HCT116 (cell line): ENCODE measurements at regions not wholly inside any gene's neighbourhood (a gene's known extent, or its start where the extent isn't known, plus 50 kb on each side); places are given as distances from the start of the nearest gene placed in this dataset.

Experiments
- ATAC-seq: fragments of 200-7000 bp; cut with Tn5 transposase; 2 replicates; pipeline ENCODE4 v1.9.1; 2020; ENCODE audit warnings: mild to moderate bottlenecking, moderate library complexity
- BruUV-seq: library from RNA; stranded (reverse); fragments of 400-500 nt; replicated peaks from 2 replicates; lab custom pipeline; 2021; lab: Mats Ljungman, UMichigan
- CTCF ChIA-PET: fragments of 300-600 bp; sonication (Branson Sonifier 250); formaldehyde crosslinking; loops from one replicate; lab custom pipeline; 2021; ENCODE audit warnings: antibody characterized with exemption; lab: Charles Lee
- POLR2A ChIA-PET: fragments of 300-600, 350-600 bp; sonication (Branson Sonifier 250); formaldehyde crosslinking; loops from one replicate; lab custom pipeline; 2021; ENCODE audit warnings: antibody characterized with exemption; lab: Charles Lee
- RAD21 ChIA-PET, 2 experiments: fragments of 300-600 bp; sonication (Branson Sonifier 250); formaldehyde crosslinking; loops; one replicate each; lab custom pipeline; 2023; ENCODE audit warnings: low total read pairs in 2 of 2; ENCODE audit not compliant: uncharacterized antibody in 2 of 2, unreplicated experiment in 2 of 2, low non-redundant PET in 1 of 2; lab: Charles Lee
- DNase-seq: peaks from one replicate; pipeline ENCODE4 v3.0.0-alpha.2; 2010; ENCODE audit warnings: low read depth, low spot score
- H2AFZ ChIP-seq: fragments of 200-600 bp; shearing (Covaris generic), sonication (generic); 2 replicates; pipeline ENCODE4 v1.6.1; 2017; ENCODE audit warnings: low read depth, mixed run types, mixed read lengths, antibody characterized with exemption, low read length; ENCODE audit not compliant: poor library complexity, severe bottlenecking
- H3K27ac ChIP-seq: 2 replicates; pipeline ENCODE4 v1.5.1; 2012; ENCODE audit warnings: low read depth, low read length
- H3K27me3 ChIP-seq: fragments of 200-600 bp; sonication (generic); 2 replicates; pipeline ENCODE4 v1.6.1; 2016; ENCODE audit warnings: mixed run types, low read length, mixed read lengths; ENCODE audit not compliant: insufficient read depth
- H3K36me3 ChIP-seq, 2 experiments: fragments of 200-500 bp in 1 of 2; fragments of 200-600 bp in 1 of 2; sonication (Bioruptor generic) in 1 of 2; sonication (generic) in 1 of 2; 2 replicates each; pipeline versions ENCODE4 v1.5.1 to v1.6.1; 2014 to 2016; ENCODE audit warnings: low read length in 2 of 2, inconsistent platforms in 1 of 2, mixed read lengths in 1 of 2, mixed run types in 1 of 2; ENCODE audit not compliant: insufficient read depth in 2 of 2, control insufficient read depth in 1 of 2
- H3K4me1 ChIP-seq, 2 experiments: fragments of 200-600 bp in 1 of 2; sonication (generic) in 1 of 2; 2 replicates each; pipeline versions ENCODE4 v1.5.1 to v1.6.1; 2012 to 2017; ENCODE audit warnings: low read length in 2 of 2, inconsistent platforms in 1 of 2, mild to moderate bottlenecking in 1 of 2, mixed read lengths in 1 of 2, mixed run types in 1 of 2, moderate library complexity in 1 of 2; ENCODE audit not compliant: insufficient read depth in 2 of 2, control insufficient read depth in 1 of 2
- H3K4me2 ChIP-seq: fragments of 200-600 bp; sonication (generic); 2 replicates; pipeline ENCODE4 v1.6.1; 2017; ENCODE audit warnings: mixed run types, low read length, mixed read lengths
- H3K4me3 ChIP-seq, 2 experiments: fragments of 200-600 bp in 1 of 2; sonication (generic) in 1 of 2; replicated peaks in 1 of 2; 2 replicates each; pipeline ENCODE4 v1.5.1; 2011 to 2016; ENCODE audit warnings: low read length in 2 of 2, control low read depth in 1 of 2, low read depth in 1 of 2, mild to moderate bottlenecking in 1 of 2, mixed read lengths in 1 of 2, mixed run types in 1 of 2
- H3K79me2 ChIP-seq: fragments of 200-600 bp; sonication (generic); 2 replicates; pipeline ENCODE4 v1.6.1; 2017; ENCODE audit warnings: mild to moderate bottlenecking, mixed run types, low read length, moderate library complexity, mixed read lengths; ENCODE audit not compliant: insufficient read depth
- H3K9ac ChIP-seq: fragments of 200-600 bp; sonication (generic); 2 replicates; pipeline ENCODE4 v1.6.1; 2016; ENCODE audit warnings: low read length, mixed read lengths
- H3K9me2 ChIP-seq: fragments of 200-600 bp; sonication (generic), shearing (Covaris generic); 2 replicates; pipeline ENCODE4 v1.6.1; 2017; ENCODE audit warnings: mixed run types, mild to moderate bottlenecking, moderate library complexity; ENCODE audit not compliant: insufficient read depth
- H3K9me3 ChIP-seq, 2 experiments: fragments of 200-500 bp in 1 of 2; fragments of 200-600 bp in 1 of 2; sonication (Bioruptor generic) in 1 of 2; sonication (generic) in 1 of 2; 2 replicates each; pipeline ENCODE4 v1.6.1; 2014 to 2017; ENCODE audit warnings: low read length in 2 of 2, mixed read lengths in 2 of 2, inconsistent platforms in 1 of 2, low read depth in 1 of 2, mild to moderate bottlenecking in 1 of 2, mixed run types in 1 of 2, moderate library complexity in 1 of 2; ENCODE audit not compliant: control insufficient read depth in 1 of 2, insufficient read depth in 1 of 2
- H4K20me1 ChIP-seq: fragments of 200-600 bp; sonication (generic), shearing (Covaris generic); 2 replicates; pipeline ENCODE4 v1.6.1; 2017; ENCODE audit warnings: mixed run types, mild to moderate bottlenecking, moderate library complexity; ENCODE audit not compliant: insufficient read depth
- CBX3 ChIP-seq: IDR thresholded peaks from 2 replicates; pipeline ENCODE4 v1.6.1; 2012; ENCODE audit warnings: low read depth
- CTCF ChIP-seq, 3 experiments: fragments of 200-600 bp in 1 of 3; sonication (generic) in 1 of 3; IDR thresholded peaks in 2 of 3; conservative IDR thresholded peaks in 1 of 3; 2 replicates each; pipeline ENCODE4 v1.5.1; 2012 to 2017; ENCODE audit warnings: low read depth in 2 of 3, low read length in 2 of 3, antibody characterized with exemption in 1 of 3, borderline replicate concordance in 1 of 3, control low read depth in 1 of 3, mild to moderate bottlenecking in 1 of 3, mixed read lengths in 1 of 3, mixed run types in 1 of 3, moderate library complexity in 1 of 3; ENCODE audit not compliant: insufficient read depth in 1 of 3
- EGR1 ChIP-seq: IDR thresholded peaks from 2 replicates; pipeline ENCODE4 v1.6.1; 2012; ENCODE audit warnings: low read depth
- ELF1 ChIP-seq: IDR thresholded peaks from 2 replicates; pipeline ENCODE4 v1.6.1; 2012; ENCODE audit warnings: low read depth, borderline replicate concordance
- EZH2phosphoT487 ChIP-seq: fragments of 200-600 bp; IDR thresholded peaks from 2 replicates; pipeline ENCODE4 v1.6.1; 2018; ENCODE audit warnings: antibody characterized with exemption, borderline replicate concordance
- FOSL1 ChIP-seq: IDR thresholded peaks from 2 replicates; pipeline ENCODE4 v1.6.1; 2012; ENCODE audit warnings: low read depth
- JUND ChIP-seq: IDR thresholded peaks from 2 replicates; pipeline ENCODE4 v1.6.1; 2012
- MAX ChIP-seq: IDR thresholded peaks from 2 replicates; pipeline ENCODE4 v1.6.1; 2012
- POLR2AphosphoS5 ChIP-seq: IDR thresholded peaks from 2 replicates; pipeline ENCODE4 v1.6.1; 2011; ENCODE audit warnings: mild to moderate bottlenecking, low read depth, low read length, moderate library complexity
- RAD21 ChIP-seq: IDR thresholded peaks from 2 replicates; pipeline ENCODE4 v1.6.1; 2012; ENCODE audit warnings: low read depth, mild to moderate bottlenecking
- SIN3A ChIP-seq: IDR thresholded peaks from 2 replicates; pipeline ENCODE4 v1.6.1; 2012; ENCODE audit warnings: low read depth
- SP1 ChIP-seq: IDR thresholded peaks from 2 replicates; pipeline ENCODE4 v1.6.1; 2012; ENCODE audit warnings: low read depth
- YY1 ChIP-seq: IDR thresholded peaks from 2 replicates; pipeline ENCODE4 v1.6.1; 2011; ENCODE audit warnings: low read length, low read depth, moderate library complexity, mild to moderate bottlenecking; ENCODE audit not compliant: insufficient replicate concordance; ENCODE audit errors: extremely low read depth
- ZBTB33 ChIP-seq: IDR thresholded peaks from 2 replicates; pipeline ENCODE4 v1.6.1; 2011; ENCODE audit warnings: mild to moderate bottlenecking, low read length, moderate library complexity; ENCODE audit not compliant: insufficient replicate concordance; ENCODE audit errors: extremely low read depth
- ZFX ChIP-seq: fragments of 450-650 bp; IDR thresholded peaks from 2 replicates; pipeline ENCODE4 v1.6.1; 2017
- ZNF274 ChIP-seq: fragments of 200-500 bp; sonication (Bioruptor generic); IDR thresholded peaks from 2 replicates; pipeline ENCODE4 v1.6.1; 2014; ENCODE audit warnings: mild to moderate bottlenecking, low read depth, low read length, inconsistent platforms
- intact Hi-C: fragments of 100-400 bp; cut with micrococcal nuclease; formaldehyde crosslinking; loops from 2 replicates; pipeline ENCODE4 v1.10.0; 2022
- TF ChIP-seq, protein P1 (sequence below): IDR thresholded peaks from 2 replicates; pipeline ENCODE4 v1.6.1; 2012; ENCODE audit warnings: low read depth

DNA sequence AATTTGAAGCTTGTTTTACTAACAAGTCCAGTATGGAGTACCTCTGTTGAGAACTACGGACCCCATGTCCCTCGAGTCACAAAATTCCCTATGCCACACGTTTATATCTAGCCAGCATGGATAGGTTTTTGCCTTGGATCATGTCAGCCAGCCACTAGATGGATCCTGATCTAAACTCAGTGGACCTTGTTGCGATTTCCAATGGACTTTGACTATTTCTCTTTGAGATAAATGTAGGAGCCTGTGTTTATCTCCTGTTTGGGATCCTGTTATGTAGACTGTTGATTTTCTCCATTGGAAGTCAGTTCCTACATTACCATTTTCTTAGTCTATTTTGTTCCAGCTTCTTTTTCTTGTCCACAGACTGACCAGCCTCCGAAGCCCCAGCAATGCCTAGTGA, 127.1 kb upstream of the BMAL1 start:
- H3K27ac ChIP-seq: no peak overlapping the region
- no peak overlapping the region for H3K4me2 ChIP-seq
- 0 out of 4 replicates have a peak, but pooled peaks cover 0 to 4% of the 10 kb centered on the region in 2 experiments for H3K4me1 ChIP-seq
- ATAC-seq (no peak), DNase-seq (no peak)
- H3K79me2 ChIP-seq: no peaks in the 10 kb centered on the region
- H3K36me3 ChIP-seq: no peaks in the 10 kb centered on the region
- POLR2A ChIA-PET: no interaction called here
- no peak overlapping the region for H3K9ac ChIP-seq
- no peaks in the 10 kb centered on the region for H3K27me3 ChIP-seq
- no TSS peak for BruUV-seq
- no peak overlapping the region for H3K4me3 ChIP-seq
- intact Hi-C loops: loop anchor here (5.0 to 10.0 kb wide), 2 partner anchors 133 to 816 kb away; no protein-coding TSS in a partner anchor
- TF ChIP-seq SIN3A (no peak), CBX3 (no peak), ZFX (no peak), RAD21 (no peak), JUND (no peak), SP1 (no peak), CTCF (IDR thresholded peaks at IDR 0.05 in 2 of 3, conservative IDR thresholded peaks at IDR 0.05 in 1 of 3; ENCODE audit: borderline replicate concordance in 1 of 3, insufficient read depth in 1 of 3, low read depth in 2 of 3, low read length in 2 of 3) (no peak), YY1 (no peak), FOSL1 (no peak), ZNF274 (no peak), EZH2phosphoT487 (no peak), MAX (no peak), ELF1 (no peak), POLR2AphosphoS5 (no peak), EGR1 (no peak), ZBTB33 (no peak)
- TF ChIP-seq, protein P1, sequence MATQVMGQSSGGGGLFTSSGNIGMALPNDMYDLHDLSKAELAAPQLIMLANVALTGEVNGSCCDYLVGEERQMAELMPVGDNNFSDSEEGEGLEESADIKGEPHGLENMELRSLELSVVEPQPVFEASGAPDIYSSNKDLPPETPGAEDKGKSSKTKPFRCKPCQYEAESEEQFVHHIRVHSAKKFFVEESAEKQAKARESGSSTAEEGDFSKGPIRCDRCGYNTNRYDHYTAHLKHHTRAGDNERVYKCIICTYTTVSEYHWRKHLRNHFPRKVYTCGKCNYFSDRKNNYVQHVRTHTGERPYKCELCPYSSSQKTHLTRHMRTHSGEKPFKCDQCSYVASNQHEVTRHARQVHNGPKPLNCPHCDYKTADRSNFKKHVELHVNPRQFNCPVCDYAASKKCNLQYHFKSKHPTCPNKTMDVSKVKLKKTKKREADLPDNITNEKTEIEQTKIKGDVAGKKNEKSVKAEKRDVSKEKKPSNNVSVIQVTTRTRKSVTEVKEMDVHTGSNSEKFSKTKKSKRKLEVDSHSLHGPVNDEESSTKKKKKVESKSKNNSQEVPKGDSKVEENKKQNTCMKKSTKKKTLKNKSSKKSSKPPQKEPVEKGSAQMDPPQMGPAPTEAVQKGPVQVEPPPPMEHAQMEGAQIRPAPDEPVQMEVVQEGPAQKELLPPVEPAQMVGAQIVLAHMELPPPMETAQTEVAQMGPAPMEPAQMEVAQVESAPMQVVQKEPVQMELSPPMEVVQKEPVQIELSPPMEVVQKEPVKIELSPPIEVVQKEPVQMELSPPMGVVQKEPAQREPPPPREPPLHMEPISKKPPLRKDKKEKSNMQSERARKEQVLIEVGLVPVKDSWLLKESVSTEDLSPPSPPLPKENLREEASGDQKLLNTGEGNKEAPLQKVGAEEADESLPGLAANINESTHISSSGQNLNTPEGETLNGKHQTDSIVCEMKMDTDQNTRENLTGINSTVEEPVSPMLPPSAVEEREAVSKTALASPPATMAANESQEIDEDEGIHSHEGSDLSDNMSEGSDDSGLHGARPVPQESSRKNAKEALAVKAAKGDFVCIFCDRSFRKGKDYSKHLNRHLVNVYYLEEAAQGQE: no peak
- RAD21 ChIA-PET: no interaction called here
- CTCF ChIA-PET: interaction anchor here (4.6 kb wide), 1 partner anchor 186 kb away, joined by 31 read pairs; no protein-coding TSS in a partner anchor
- H2AFZ ChIP-seq: no peak overlapping the region
- H3K9me2 ChIP-seq: no peaks in the 10 kb centered on the region
- no peaks in the 10 kb centered on the region for H3K9me3 ChIP-seq
- no peaks in the 10 kb centered on the region for H4K20me1 ChIP-seq
